Nephron (organoid): ENCODE measurements at regions not wholly inside any gene's neighbourhood (a gene's known extent, or its start where the extent isn't known, plus 50 kb on each side); places are given as distances from the start of the nearest gene placed in this dataset.

ENCODE experiments used
- H3K27ac Mint-ChIP-seq, 3 experiments: 2 replicates each; pipeline ENCODE4 v1.8.0; 2020; ENCODE audit warnings: mixed read lengths in 3 of 3, mild to moderate bottlenecking in 2 of 3, moderate library complexity in 1 of 3
- H3K27me3 Mint-ChIP-seq: 2 replicates; pipeline ENCODE4 v1.8.0; 2021; ENCODE audit warnings: low read depth, mild to moderate bottlenecking, moderate library complexity, mixed read lengths
- H3K36me3 Mint-ChIP-seq: 2 replicates; pipeline ENCODE4 v1.8.0; 2020; ENCODE audit warnings: low read depth, mixed read lengths
- H3K4me1 Mint-ChIP-seq: 2 replicates; pipeline ENCODE4 v1.8.0; 2020; ENCODE audit warnings: mixed read lengths
- H3K4me3 Mint-ChIP-seq, 3 experiments: 2 replicates each; pipeline ENCODE4 v1.8.0; 2020; ENCODE audit warnings: mild to moderate bottlenecking in 3 of 3, mixed read lengths in 3 of 3, moderate library complexity in 2 of 3
- H3K9me3 Mint-ChIP-seq: 2 replicates; pipeline ENCODE4 v1.8.0; 2020; ENCODE audit warnings: mixed read lengths
- CTCF ChIP-seq, 3 experiments: fragments of 200-600 bp; sonication (generic); IDR thresholded peaks; one replicate each; pipeline ENCODE4 v1.5.0; 2021; ENCODE audit warnings: antibody characterized with exemption in 3 of 3; ENCODE audit not compliant: unreplicated experiment in 3 of 3

- H3K27ac Mint-ChIP-seq = no peak overlapping the region
- H3K4me3 Mint-ChIP-seq = no peak overlapping the region
- H3K27me3 Mint-ChIP-seq = no peaks in the 10 kb centered on the region
- no peak for TF ChIP-seq CTCF (IDR thresholded peaks at IDR 0.05; ENCODE audit: unreplicated experiment in 3 of 3)
- H3K36me3 Mint-ChIP-seq = no peaks in the 10 kb centered on the region
- no peaks in the 10 kb centered on the region for H3K4me1 Mint-ChIP-seq
- peaks cover 7% of the 10 kb centered on the region for H3K9me3 Mint-ChIP-seq
Observed at GRCh38 chr9:118721923-118722322, 647.3 kb downstream of the BRINP1 start.

GRCh38 chr9:118729981-118730380 is 639.3 kb downstream of the BRINP1 start:
- H3K36me3 Mint-ChIP-seq = no peaks in the 10 kb centered on the region
- no peak overlapping the region for H3K4me3 Mint-ChIP-seq
- no peaks in the 10 kb centered on the region for H3K4me1 Mint-ChIP-seq
- peaks cover 4% of the 10 kb centered on the region for H3K27me3 Mint-ChIP-seq
- no peak for TF ChIP-seq CTCF (IDR thresholded peaks at IDR 0.05; ENCODE audit: unreplicated experiment in 3 of 3)
- H3K27ac Mint-ChIP-seq = no peak overlapping the region
- peaks cover 15% of the 10 kb centered on the region for H3K9me3 Mint-ChIP-seq

GRCh38 chr9:118732998-118733397 is 636.2 kb downstream of the BRINP1 start:
- H3K9me3 Mint-ChIP-seq = peaks cover 25% of the 10 kb centered on the region
- no peak for TF ChIP-seq CTCF (IDR thresholded peaks at IDR 0.05; ENCODE audit: unreplicated experiment in 3 of 3)
- no peak overlapping the region for H3K4me3 Mint-ChIP-seq

GRCh38 chr9:118734696-118735095 is 634.5 kb downstream of the BRINP1 start:
- Mint-ChIP-seq H3K4me3 (no peak overlapping the region), H3K27me3 (peaks cover 3% of the 10 kb centered on the region), H3K27ac (no peak overlapping the region), H3K36me3 (no peaks in the 10 kb centered on the region), H3K9me3 (peaks cover 25% of the 10 kb centered on the region), H3K4me1 (no peaks in the 10 kb centered on the region)
- no peak for TF ChIP-seq CTCF (IDR thresholded peaks at IDR 0.05; ENCODE audit: unreplicated experiment in 3 of 3)

More at GRCh38 chr9:118732998-118733397, 636.2 kb downstream of the BRINP1 start:
- peaks cover 4% of the 10 kb centered on the region for H3K27me3 Mint-ChIP-seq
- no peaks in the 10 kb centered on the region for H3K4me1 Mint-ChIP-seq
- H3K27ac Mint-ChIP-seq = no peak overlapping the region
- H3K36me3 Mint-ChIP-seq = no peaks in the 10 kb centered on the region

GRCh38 chr9:118736406-118736805 is 632.8 kb downstream of the BRINP1 start:
- Mint-ChIP-seq H3K27ac (no peak overlapping the region), H3K4me3 (no peak overlapping the region), H3K27me3 (peaks cover 7% of the 10 kb centered on the region), H3K9me3 (peaks cover 25% of the 10 kb centered on the region), H3K36me3 (no peaks in the 10 kb centered on the region), H3K4me1 (no peaks in the 10 kb centered on the region)
- TF ChIP-seq CTCF (IDR thresholded peaks at IDR 0.05; ENCODE audit: unreplicated experiment in 3 of 3) = no peak

- no peak overlapping the region for H3K27ac Mint-ChIP-seq
- H3K27me3 Mint-ChIP-seq = no peaks in the 10 kb centered on the region
- H3K36me3 Mint-ChIP-seq = no peaks in the 10 kb centered on the region
- H3K4me1 Mint-ChIP-seq = no peaks in the 10 kb centered on the region
- TF ChIP-seq CTCF (IDR thresholded peaks at IDR 0.05; ENCODE audit: unreplicated experiment in 3 of 3) = no peak
- peaks cover 26% of the 10 kb centered on the region for H3K9me3 Mint-ChIP-seq
- H3K4me3 Mint-ChIP-seq = no peak overlapping the region
Observed at GRCh38 chr9:118751077-118751847, 618.0 kb downstream of the BRINP1 start.
